ENCODE measurements at regions not wholly inside any gene's neighbourhood (a gene's known extent, or its start where the extent isn't known, plus 50 kb on each side); places are given as distances from the start of the nearest gene placed in this dataset.

GRCh38 chr2:211027976-211028375 lies 471.6 kb downstream of the CPS1 start:
- TF ChIP-seq POLR2A (IDR thresholded peaks at IDR 0.05; ENCODE audit: control extremely low read depth in 1 of 2, low read depth in 2 of 2, low read length in 2 of 2) = no peak
- TF ChIP-seq, protein P1, sequence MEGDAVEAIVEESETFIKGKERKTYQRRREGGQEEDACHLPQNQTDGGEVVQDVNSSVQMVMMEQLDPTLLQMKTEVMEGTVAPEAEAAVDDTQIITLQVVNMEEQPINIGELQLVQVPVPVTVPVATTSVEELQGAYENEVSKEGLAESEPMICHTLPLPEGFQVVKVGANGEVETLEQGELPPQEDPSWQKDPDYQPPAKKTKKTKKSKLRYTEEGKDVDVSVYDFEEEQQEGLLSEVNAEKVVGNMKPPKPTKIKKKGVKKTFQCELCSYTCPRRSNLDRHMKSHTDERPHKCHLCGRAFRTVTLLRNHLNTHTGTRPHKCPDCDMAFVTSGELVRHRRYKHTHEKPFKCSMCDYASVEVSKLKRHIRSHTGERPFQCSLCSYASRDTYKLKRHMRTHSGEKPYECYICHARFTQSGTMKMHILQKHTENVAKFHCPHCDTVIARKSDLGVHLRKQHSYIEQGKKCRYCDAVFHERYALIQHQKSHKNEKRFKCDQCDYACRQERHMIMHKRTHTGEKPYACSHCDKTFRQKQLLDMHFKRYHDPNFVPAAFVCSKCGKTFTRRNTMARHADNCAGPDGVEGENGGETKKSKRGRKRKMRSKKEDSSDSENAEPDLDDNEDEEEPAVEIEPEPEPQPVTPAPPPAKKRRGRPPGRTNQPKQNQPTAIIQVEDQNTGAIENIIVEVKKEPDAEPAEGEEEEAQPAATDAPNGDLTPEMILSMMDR (IDR thresholded peaks at IDR 0.05; ENCODE audit: control extremely low read depth in 1 of 3, insufficient read depth in 1 of 3, low read depth in 1 of 3, low read length in 3 of 3) = no peak
- TF ChIP-seq, protein P2, sequence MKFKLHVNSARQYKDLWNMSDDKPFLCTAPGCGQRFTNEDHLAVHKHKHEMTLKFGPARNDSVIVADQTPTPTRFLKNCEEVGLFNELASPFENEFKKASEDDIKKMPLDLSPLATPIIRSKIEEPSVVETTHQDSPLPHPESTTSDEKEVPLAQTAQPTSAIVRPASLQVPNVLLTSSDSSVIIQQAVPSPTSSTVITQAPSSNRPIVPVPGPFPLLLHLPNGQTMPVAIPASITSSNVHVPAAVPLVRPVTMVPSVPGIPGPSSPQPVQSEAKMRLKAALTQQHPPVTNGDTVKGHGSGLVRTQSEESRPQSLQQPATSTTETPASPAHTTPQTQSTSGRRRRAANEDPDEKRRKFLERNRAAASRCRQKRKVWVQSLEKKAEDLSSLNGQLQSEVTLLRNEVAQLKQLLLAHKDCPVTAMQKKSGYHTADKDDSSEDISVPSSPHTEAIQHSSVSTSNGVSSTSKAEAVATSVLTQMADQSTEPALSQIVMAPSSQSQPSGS (IDR thresholded peaks at IDR 0.05; ENCODE audit: low read length) = no peak
- no peak for TF ChIP-seq CHD7 (IDR thresholded peaks at IDR 0.05; ENCODE audit: insufficient replicate concordance, low read length)
